GM21529 (cell line): ENCODE measurements at regions not wholly inside any gene's neighbourhood (a gene's known extent, or its start where the extent isn't known, plus 50 kb on each side); places are given as distances from the start of the nearest gene placed in this dataset.

Experiments
- ATAC-seq: cut with Tn5 transposase; IDR thresholded peaks from one replicate; pipeline ENCODE4 v1.9.1; 2021; ENCODE audit not compliant: unreplicated experiment

DNA sequence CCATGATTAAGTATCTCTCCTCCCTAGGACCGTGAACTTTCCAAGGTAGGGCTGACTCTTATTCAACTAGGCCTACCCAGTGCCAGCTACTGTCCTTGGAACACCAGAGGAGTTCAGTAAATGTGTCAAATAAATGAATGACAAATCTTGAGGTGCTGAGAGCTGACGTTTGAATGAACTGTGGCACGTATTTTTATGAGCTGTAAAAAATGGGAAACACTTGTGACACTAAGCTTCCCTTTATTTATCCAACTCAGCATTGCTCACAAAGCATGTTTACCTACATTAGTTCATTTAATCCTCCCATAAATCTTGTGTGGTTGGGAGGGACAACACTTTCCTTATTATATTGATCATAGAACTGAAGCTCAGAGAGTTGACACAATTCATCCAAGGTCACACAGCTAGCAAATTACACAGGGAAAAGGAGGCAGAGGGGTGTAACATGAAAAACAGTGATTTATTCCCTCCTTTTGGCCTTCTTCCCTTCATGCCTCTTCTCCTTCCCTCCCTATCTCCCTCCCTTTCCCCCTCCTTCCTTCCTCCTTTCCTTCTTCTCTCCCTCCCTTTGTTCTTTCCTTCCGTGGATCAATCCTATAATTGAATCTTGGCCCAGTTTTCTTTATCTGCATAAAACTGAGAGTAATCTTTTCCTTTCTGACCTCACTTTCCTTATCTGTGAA, 412.6 kb downstream of the DMRT2 start:
- no peak for ATAC-seq

DNA sequence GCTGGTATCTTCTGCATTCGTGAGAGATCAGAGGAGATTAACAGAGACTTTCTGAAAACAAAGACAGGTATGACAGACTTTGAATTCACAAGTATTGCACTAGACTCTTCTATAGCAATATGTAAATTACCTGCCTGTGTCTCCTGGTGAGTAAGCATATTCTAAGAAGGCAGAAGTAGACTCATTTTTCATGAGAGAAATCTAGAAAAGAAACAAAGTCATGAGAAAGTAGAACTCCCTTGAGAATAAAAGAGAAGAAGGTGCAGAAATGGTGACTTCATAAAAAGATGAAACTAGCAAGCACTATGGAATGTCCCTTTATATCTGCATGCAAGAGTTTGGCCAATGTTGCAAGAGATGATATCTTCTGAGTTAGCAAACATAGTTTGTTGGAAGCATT, 419.8 kb downstream of the DMRT2 start:
- ATAC-seq: peak; percentile 95

DNA sequence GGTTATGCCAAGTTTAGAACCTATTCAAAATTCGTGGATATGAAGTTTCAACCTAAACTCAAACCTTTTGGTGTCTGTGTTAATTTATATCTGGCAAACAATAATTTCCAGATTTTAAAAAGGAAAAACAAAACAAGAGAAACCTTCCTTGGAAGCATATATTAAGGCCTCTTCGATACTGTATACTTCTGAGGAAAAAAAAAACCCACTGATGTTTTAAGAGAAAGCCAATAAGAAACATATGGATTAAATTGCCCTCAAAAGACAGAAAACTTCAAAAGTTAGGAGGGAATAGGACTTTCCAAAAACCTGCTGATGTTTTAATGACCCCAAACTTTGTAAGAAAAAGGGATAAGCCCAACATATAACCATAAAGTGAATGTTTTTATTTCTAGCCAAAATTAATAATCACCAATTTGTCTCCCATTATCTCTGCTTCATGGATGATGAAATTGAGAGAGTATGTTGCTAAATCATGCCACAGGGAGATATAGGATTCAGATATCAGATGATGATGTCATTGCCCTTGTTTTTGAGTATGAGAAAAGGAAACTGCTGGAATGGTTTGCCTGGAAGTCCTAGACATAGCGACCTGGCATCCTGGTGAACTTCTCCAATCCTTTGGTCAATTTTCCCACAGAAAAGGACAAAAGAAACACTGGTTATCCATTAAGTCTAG, 423.9 kb downstream of the DMRT2 start:
- no peak for ATAC-seq

DNA sequence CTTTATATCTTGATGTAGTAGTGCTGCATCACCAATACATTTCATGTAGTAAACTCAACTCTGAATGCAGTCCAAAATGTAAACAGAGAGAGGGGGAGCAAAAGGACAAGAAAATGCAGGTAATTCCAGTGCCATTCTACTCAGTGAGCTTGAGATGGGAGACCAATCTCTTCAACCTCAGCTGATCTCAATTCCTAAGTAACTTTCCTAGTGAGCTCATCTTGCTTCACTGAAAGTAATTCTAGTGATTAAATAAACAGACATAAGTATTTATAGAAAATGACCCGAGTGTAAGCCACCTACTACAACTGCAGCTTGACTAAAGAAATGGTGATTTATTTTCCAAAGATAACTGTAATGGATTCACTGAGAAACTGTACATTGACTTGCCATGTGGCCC, 424.5 kb downstream of the DMRT2 start:
- ATAC-seq: no peak

DNA sequence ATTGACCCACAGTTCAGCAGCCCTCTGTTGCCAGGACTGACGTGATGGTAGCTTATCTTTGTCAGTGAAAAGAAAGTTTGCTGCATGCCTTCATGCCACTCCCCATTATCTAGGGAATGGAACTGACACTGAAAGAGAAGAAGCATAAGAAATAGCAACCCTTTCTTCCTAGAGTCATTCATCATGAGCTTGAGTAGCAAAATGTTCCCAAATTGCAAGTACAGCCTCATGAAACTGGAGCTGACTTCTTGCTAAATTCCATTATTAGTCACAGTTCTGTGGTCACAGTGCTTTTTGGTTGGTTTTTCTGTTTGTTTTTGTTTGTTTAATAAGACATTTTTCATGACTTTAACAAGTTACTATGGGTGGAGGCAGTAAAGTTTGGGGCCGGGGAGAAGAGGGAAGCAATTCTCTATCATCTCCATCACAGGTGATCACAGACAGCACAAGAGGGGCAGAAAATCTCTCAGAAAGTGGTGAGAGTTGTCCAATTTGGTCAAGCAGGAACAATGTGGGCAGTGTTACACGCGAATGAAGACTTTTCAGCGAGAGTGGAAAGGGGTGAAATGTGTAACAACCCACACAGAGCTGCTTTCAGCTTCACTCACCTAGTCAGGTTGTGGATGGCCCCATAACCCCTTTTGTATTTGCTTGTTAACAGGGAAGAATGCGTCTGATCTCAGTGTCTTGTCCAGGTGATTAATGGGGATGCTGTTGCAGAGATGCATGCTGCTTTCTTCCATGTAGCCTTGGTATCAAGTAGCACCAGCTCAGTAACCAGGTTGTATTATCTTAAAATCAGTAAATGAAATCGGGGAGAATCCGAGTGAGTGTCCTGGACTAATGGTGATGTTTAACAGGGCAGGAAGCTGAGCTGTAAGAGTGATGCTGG, 440.4 kb downstream of the DMRT2 start:
- peak; percentile 60 for ATAC-seq

DNA sequence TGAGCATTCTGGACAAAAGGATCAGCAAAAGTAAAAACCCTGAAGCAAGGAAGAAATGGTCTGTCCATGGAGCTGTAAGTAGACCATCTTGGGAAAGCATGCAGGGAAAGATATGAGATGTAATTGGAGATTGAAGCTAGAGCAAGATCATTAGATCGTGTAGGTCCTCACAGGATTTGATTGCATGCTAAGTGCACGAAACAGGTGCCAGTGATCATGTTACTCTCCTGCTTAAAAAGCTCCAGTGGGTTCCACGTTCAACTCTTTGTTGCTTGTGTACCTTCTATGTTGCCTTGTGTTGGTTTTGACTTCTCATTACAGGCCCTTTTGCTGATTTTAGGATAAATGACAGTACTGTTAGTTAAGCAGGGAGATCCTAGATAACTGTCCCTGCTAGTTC, 442.0 kb downstream of the DMRT2 start:
- no peak for ATAC-seq

DNA sequence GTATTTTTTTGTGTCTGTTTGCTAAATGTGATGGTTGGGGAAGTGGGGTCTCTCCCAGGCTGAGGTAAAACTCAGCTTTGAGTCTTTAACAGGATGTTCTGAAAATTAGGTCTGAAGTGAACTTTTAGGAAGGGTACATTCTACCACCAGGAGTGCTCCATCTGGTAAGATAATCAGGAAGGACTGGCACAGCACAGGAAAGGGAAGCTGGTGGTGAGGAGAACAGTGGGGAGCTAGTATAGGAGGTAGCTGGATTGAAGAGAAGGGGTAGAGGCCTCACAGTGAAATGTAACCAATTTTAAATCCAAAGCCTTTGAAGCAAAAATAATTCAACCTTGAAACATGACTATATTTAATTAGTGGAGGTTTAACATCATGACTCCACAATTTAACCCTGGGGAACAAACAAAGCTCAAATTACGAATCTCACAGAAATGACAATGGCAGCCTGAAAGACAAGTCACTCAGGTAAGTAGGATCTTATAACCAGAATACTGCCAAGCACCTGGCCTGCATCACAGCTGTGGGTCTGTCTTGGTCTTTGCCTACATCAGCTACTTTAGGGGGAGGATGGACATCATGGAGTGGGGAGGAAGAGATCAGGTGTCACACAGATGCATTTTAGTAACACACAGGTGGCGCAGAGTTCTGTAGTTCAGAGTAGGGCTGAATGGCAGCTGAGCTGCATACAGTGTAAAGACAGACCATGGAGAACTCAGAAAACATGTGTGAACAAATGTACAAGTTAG, 445.3 kb downstream of the DMRT2 start:
- no peak for ATAC-seq

DNA sequence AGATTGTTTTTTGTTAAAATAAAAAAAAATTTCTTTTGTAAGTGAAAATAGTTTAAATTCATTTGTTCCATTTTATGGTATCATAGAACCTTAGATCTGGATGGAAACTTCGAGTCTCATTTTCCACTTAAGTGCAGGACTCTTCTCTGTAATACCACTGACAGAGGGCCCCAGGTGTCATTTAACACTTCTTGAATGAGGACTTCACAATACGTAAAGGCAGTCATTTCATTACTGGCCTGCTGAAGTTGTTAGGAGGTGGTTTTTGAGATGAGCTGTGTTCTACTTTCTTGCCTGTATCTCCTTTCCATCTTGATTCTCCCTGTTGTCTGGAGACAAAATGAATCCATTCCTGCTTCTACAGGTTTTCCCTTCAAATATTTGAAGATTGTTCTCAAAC, 455.3 kb downstream of the DMRT2 start:
- no peak for ATAC-seq

DNA sequence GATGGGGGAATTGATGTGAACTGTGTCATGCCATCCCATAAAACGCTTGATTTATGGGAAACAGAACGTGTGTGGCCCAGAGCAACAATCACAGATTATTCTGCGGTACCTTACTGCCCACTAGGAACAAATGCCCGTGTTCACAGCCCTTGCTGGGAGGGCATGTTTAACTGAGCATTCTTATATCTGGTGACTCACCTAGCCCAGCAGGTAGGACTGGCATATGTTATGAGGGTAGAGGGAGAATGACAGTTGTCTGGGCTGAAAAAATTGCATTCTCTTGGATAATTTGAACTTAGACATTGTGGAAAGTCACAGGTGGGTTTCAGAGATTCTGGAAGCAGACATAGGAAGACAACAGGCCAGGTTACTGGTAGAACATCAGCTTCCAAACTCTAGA, 460.6 kb downstream of the DMRT2 start:
- ATAC-seq: no peak

DNA sequence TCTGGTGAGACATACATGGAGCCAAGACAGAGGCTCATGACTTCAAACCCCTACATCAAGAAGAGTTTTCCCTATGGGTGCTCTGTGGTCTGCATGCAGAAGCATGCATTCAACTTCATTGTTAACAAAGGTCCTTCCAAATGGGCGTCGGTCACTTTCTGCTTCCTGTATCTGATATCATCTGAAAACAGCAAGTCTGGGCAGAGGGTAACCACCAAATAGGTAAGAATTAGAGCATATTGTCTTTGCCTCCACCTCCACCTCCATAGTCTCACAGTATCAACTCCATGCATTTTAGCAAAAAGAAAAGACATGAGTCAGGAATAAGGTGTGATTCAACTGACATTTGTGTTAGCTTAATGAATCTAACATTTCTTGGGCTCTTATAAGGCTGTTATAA, 462.9 kb downstream of the DMRT2 start:
- no peak for ATAC-seq

DNA sequence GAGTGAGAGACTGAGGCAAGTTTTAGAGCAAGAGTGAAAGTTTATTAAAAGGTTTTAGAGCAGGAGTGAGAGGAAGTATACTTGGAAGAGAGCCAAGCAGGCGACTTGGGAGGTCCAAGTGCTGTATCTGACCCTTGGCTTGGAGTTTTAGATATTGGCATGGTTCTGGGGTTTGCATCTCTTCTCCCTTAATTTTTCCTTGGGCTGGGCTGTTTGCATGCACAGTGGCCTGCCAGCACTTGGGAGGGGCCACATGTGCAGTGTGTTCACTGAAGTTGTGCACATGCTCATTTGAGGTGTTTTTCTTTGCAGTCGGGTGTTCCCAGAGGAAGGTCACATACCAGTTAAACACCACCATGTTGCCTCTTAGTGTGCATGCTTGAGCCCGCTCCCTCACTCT, 464.1 kb downstream of the DMRT2 start:
- ATAC-seq: no peak

DNA sequence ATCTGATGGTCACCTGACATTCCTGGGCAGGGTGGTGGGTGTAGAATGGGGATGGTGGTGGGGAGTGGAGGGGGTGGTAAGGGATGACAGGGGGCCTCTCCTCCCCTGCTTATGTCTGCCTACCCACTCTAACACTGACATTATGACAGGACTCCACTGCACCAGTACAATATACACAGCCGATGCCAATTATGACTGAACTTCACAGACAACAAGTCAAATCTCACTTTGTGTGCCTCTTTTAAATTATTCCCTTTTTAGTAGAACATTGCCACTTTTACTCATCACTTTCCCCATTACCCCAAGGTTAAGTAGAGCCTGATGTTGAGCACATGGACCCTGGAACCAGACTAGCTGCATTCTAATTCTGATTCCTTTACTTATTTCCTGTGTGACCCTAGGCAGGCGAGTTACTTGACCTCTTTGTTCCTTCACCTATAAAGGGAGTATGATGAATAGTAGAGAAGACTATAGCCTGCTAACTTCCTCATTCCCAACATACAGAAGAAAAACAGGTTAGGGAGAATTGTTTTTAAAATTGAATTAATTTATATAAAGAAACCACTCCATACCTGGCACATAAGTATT, 464.7 kb downstream of the DMRT2 start:
- peak; percentile 54 for ATAC-seq

DNA sequence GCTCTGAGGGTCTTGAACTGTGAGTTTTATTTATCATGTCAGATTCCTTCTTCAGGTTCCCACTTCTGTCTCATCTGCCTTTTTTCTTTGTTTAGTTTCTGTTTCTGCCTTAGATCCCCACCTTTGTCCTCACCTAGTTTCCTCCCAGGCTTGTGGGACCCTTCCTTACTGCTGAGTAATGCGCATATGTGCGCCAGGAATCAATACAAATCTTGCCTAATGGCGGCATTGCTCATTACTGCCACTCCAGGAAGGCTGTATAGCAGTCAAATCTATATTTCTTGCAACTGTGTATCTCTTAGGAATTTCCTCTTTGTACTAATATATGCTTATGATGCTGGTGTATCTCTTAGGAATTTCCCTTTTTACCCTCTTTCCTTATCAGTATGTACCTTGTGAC, 465.4 kb downstream of the DMRT2 start:
- no peak for ATAC-seq

DNA sequence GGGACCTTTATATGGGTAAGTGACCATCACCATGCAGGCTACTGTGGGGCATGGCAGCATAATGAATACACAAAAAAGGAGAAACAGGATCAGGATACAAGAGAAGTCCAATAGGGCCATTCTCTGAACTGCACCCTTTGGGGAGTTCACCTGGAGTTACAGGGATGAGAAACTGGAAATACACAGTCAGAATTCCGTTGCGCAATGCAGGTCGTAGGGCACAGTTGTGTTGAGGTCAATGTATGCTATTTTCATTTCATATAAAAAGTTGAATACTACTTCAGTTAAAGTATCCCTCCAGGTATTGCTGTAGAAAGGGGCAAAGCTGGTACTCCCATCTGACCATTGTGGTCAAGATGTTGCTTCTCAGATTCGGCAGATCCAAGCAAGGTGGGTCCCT, 471.4 kb downstream of the DMRT2 start:
- no peak for ATAC-seq

DNA sequence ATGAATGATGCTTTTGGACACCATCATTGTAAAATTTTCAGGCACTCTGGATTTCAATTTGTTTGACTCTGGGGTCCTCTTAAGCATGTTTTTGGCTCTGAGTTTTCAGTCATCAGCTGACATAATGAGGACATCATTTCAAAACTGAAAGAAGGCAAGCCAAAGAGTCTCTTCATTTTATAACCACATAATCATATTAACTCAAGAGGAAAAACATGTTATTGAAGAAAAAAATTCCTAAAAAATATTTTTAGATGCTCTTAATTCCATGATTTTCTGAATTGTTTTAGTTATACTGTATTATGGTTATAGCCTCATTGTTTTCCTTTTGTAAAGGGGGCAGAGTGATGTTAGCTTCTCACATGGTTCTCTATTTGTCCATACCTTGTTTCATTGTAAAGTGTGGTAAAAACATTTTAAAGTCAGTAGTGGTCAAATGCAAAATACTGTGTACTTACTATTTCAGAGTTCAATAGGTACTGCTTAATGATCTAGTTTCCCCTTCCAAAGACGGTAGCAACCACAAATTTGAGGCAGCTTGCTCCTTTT, 472.1 kb downstream of the DMRT2 start:
- ATAC-seq: peak; percentile 64

DNA sequence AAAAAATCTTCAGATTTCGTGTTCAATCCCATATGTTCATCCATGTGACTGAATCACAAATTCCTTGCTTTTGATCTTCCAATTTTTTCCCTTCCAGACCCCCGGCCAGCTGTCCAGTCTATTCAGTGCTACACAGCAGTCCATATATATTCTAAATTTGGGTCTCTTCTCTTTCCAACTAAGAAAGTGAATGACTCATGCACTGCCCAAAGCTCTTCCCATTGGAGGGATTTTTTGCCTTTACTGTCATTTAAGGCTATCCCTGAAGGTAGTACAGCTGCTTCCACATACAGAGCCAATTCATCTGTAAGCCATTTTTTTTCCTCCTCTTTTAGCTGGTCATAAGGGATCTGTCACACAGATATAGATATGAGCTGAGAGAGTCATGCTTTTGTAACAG, 478.3 kb downstream of the DMRT2 start:
- ATAC-seq: no peak

DNA sequence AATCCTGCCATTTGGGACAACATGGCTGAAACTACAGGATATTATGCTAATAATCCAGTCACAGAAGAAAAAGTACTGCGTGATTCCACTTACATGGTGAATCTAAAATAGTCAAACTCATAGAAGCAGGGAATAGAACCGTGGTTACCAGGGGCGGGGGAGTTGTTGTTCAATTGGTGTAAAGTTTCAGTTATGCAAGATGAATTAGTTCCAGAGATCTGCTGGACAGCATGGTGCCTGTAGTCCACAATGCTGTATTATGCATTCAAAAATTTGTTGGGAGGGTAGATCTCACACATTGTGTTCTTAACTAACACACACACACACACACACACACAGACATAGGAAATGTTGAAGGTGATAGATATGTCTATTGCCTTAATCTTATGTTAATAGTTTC, 480.5 kb downstream of the DMRT2 start:
- no peak for ATAC-seq

DNA sequence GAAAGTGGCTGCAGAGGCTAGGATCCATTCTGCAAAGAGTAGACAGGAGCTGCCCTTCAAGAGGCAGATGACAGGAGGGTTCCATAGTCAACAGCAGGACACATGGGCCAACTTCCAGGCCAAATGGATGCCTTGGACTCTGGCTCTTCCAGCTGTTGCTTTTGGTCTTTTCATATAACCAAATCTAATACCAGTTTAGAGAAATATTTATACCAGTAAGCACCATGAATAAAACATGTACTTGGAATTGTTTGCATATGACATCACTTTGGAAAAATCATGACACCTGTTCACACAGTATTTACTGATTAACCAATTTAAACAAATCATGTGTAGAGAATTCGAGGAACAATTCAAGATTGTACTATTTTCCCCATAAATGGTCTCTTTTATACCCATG, 481.3 kb downstream of the DMRT2 start:
- ATAC-seq: no peak

DNA sequence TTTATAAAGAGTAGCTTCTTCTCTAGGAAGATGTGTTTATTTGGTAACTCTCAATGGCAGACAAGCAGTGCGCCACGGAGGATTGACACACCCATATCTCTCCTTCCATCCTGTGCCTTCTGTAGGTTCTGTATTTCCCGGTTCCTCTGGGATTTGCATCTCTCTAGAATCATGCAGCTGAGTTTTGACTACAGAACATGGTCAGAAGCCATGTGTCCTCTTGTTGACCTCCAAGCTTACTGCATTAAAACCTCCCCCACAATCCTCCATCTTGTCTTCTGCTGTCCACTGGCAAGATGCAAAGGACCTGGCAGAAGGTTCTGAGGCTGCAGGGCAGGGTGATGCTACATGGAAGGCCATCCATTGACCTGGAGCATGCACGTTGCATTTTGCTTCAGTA, 482.0 kb downstream of the DMRT2 start:
- ATAC-seq: no peak

DNA sequence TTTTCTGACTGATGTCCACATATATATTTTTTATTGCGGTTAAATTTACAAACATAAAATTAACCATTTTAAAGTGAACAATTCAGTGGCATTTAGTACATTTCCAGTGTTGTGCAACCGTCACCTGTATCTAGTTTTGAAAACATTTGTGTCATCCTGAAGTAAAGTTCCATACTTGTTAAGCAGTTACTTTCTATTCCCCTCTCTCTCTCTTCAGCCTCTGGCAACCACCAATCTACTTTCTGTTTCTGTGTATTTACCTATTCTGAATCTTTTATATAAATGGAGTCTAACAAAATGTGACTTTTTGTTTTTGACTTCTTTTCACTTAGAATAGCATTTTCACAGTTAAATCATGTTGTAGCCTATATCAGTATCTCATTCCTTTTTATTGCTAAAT, 480.1 kb upstream of the SMARCA2 start:
- no peak for ATAC-seq

DNA sequence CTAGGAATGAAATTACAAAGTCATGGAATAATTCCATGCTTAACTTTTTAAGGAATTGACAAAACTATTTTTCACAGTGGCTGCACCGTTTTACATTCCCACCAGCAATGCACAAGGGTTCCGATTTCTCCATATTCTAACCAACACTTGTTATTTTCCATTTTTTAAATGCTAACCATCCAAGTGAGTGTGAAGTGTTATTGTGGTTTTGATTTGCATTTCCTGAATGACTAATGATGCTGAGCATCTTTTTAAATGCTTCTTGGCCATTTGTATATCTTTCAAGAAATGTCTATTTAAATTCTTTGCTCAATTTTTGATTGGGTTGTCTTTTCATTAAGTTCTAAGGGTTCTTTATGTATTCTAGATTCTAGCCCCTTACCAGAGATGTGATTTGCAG, 479.5 kb upstream of the SMARCA2 start:
- no peak for ATAC-seq
